ENCODE measurements at regions not wholly inside any gene's neighbourhood (a gene's known extent, or its start where the extent isn't known, plus 50 kb on each side); places are given as distances from the start of the nearest gene placed in this dataset.
"Not testable (repeated sequence)": the region's sequence is repeated elsewhere in the genome, so short reads cannot be mapped to it uniquely, and the experiment has no call there.

DNA sequence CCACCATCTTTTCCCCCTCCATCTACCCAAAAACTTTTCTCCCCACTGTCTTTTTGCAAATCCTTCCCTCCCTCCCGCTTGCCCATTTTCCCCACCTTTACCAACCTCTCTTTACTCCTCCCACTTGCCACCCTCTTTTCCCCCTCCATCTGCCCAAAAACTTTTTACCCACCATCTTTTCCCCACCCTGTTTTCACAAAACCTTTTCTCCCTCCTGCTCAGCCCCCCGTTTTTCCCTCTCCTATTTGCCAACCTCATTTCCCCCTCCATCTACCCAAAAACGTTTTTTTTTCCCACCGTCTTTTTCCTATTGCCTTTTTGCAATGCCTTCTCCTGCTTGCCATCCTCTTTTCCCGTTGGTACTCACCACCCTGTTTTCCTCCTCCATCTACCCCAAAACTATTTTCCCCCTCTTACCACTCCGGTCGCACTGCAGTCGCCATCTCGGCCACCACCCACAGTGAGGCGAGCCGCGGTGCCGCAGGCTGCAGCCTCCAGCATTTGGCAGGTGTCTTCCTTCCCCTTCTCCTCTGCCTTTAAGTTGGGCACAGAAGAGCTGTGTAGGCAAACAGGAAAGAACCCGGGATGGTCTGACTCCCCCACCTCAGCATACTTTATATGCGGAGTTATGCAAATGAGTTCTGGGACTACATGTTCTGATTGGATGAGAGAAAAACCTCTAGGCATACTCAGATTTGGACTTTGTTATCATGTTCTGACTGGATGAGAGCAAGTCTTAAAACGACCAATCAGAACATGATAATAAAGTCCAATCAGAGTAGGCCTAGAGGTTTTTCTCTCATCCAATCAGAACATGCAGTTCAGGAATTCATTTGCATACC lies 121.2 kb upstream of the VPREB1 start:
- no peak for DNase-seq (ENCODE audit: low spot score)
- no peak for ATAC-seq

DNA sequence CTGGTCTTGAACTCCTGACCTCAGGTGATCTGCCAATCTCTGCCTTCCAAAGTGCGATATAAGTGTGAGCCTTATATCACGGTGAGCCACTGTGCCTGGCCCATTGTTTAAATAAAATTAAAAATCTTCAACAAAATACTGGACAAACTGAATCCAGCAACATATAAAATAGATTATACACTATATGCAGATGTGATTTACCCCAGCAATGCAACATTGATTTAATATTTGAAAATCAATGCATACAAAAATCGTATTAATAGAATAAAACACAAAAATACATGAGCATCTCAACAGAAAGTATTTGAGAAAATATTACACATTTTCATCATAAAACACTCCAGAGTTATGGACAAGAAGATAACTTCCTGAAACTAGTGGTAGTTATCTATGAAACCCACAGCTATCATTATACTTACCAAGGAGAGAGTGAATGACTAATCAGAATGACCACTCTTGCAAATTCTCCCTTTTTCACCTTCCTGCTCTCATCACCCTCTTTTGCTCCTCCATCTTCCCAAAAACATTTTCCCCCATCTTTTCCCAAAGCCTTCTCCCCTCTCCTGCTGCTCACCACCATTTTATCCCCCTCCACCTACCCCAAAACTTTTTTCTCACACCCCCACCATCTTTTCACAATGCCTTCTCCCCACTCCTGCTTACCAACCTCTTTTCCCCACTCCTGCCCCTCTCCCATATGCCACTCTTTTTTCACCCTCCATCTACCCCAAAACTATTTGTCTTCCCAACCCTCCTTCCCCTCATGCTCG lies 122.1 kb upstream of the VPREB1 start:
- DNase-seq (ENCODE audit: low spot score) = no peak
- no peak for ATAC-seq

DNA sequence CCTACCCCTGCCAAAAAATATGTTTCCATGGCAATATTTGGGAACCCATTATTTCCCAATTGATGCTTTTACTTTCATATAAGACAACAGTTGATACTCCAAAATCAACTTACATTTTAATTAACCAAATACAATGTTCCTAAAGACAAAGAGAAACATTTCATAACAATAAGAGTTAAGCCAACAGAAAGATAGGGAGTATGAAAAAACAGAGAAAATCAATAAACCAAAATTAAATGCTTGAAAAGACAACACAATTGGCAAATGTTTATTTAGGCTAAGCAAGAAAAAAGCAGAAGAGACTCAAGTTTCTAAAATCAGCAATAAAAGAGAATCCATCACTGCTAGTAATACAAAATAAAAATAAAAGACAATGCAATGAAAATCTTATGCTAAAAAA lies 123.1 kb upstream of the VPREB1 start:
- DNase-seq (ENCODE audit: low spot score) (no peak), ATAC-seq (no peak)

DNA sequence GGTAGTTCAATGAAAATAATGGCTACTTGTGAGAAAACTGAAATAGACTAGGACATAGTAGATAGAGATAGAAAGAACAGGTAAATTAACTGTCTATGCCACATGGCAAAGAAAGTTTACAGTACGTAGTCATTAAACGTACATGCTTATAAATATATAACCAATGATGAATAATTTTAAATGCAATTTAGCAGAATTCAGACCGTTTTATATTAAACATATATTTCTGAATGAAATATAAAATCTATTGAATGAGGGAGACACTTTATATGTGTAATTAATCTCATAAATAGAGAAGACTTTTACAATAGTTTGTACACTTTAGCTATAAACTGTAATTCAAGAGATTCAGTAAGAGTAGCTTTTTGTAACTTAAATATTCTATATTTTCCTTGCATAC lies 124.4 kb upstream of the VPREB1 start:
- DNase-seq (ENCODE audit: low spot score) (no peak), ATAC-seq (no peak)

DNA sequence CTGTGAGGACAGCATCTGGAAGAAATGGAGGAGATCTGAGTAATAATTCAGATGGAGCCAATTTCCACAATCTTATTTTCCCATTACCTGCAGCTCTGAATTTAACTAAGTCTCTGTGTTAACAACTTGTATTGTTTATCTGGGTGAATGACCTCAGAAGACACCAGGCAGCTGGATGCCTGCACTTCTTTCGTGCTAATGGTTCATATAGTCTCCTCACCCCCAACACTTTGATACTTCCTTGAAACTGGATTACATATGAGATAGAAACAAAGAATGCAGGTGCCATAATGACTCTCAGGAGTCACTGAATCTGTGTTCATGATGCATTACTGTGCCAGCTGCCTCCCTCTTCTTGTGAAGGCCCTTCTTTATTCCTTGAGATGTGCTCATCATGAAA lies 125.6 kb upstream of the VPREB1 start:
- ATAC-seq (no peak), DNase-seq (ENCODE audit: low spot score) (no peak)

DNA sequence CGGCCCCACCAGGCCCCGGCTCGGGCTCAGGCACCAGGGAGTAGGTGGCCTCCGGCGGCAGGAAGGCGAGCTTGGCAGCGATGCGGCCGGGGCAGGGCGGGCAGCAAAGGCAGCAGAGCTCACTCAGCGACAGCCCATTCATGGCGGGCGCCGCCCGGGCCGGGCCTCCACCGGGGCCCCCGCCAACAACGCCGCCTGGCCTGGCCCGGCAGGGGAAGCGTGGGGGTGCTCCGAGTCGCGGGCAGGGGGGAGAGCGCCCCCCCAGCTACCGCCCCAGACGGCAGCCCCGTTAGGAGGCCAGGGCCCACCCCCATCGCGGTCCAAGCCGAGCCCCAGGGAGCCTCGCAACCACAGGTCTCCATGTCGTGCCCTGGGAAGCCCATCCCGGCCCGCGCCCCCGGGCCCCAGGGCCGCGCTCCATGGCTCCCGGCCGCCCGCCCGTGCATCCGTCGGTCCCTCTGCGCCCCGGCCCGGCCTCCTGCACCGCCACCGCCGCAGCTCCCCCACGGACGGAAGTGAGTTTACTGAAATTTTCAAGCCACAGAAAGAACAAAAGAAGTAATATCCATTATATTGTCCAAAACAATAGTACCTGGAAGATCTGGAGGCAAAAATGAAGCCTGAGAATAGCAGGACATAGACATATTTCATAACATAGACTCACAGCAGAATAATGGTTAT lies 126.6 kb upstream of the VPREB1 start:
- not testable (repeated sequence) for ATAC-seq; DNase-seq (ENCODE audit: low spot score)

DNA sequence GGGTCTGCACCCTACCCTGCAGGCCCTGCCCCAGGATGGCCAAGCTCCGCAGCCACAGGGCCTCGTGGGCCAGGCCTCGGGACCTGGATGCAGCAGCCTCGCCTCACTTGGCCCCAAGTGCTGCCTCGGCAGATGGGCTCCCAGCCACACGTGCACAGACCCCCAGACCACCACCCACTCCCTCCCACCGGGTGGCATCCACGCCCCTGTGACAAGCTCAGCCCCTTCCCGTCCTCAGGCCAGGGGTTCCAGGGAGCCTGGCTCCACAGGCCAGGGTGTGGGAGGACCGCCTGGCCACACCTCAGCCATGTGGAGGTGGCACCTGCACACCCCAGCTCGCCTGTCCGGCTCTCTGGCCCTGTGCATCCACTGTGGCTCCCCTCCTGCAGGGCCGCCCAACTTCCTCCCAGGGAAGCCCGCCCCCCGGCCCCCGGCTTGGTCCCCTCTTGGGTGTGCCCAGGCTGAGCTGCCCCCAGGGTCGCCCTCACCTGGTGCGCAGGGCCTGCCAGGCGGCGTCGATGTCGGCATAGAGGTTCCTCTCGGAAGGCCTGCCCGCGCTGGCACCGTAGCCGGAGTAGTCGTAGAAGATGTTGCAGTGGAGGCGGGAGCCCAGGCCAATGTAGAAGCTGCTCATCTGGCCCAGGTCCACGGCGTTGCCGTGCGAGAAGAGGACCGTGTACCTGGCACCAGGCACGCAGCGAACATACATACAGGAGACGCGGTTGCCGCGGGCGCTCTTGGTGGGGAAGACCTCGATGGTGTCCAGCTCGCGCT lies 127.4 kb upstream of the VPREB1 start:
- ATAC-seq; DNase-seq (ENCODE audit: low spot score): not testable (repeated sequence)

DNA sequence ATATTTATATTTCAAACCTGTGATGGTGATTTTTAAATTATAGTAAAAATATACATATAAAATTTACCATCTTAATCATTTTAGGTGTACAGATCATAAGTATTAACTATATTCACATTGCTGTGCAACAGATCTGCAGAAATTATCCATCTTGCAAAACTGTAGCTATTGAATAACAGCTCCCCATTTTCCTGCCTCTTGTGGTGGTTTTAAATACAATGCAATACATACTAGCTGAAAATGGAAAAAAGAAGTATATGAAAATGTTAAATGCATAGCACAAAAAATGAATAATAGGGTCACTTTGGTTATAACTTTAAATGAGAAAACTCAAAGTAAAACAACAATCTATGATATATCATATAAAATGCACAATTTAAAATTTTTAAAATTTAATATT lies 130.9 kb upstream of the VPREB1 start:
- DNase-seq (ENCODE audit: low spot score) (no peak), ATAC-seq (no peak)

DNA sequence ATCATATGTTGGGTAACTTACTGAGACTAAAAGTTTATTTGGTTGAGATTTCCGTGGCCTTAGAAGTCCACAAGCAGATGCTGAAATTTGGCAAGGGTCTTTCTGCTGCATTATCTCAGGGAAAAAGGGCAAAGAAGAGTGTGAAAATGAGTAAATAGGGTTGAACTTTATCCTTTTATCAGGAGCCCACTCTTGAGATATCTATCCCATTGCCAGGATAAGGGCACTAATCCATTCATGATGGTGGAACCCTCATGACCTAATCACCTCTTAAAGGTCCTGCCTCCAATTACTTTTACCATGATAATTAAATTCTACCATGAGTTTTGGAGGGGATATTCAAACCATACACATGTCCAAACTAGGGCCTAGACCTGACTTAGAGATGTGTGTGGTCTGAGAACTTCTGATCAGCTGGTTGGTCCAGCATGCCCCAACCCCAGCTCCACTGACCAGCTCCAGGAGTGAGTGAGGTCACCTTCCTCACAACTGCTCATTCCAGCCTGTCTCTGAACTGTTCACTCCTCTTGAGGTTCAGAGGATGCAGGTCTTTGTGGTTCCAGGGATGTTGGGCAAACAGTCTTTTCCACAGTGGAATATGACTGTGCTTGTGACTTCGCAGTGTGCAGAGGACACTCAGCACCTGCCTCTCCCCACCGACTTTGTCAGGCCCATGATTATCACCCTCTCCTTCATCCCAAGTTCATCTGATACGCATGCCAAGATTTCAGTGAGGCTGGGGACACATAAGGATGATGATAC lies 130.1 kb upstream of the TOP3B start:
- ATAC-seq = no peak
- no peak for DNase-seq (ENCODE audit: low spot score)

DNA sequence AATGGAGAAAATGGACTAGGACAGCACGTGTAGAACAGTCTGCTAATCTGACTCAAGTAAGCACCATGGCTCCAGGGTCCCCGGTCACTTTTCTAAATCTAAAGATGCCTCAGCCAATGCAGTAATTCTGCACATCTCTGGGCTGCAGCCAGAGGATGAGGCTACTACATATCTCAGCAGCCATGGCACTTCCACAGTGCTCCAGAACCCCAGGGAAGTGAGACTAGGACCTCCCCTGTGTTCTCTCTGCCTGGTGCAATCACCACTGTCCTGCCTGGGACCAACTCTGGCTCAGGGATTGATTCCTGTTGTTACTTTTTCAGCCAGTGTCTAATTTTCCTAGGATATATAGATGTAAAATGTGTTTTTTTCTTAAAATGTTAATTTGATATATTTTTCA lies 129.4 kb upstream of the TOP3B start:
- DNase-seq (ENCODE audit: low spot score) (no peak), ATAC-seq (no peak)

DNA sequence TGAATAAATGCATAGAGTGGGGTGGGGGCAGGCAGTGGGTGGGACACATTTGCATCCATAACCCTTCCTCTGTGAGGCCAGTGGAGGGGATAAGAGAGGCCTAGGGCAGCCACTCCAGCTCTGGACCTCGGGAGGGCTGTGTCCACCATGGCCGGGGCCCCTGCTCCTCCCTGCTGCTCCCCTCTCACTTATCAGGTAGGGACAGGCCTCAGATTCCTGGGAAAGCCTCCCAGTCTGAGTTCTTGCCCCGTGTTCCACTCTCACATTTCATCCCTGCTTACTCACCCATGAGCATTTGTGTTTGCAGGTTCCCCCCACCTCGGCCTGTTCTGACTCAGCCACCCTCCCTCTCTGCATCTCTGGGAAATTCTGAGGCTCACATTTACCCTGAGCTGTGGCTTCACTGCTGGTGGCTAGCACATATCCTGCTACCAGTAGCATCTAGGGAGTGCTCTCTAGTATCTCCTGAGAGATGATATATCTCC lies 128.7 kb upstream of the TOP3B start:
- DNase-seq (ENCODE audit: low spot score) = no peak
- no peak for ATAC-seq

DNA sequence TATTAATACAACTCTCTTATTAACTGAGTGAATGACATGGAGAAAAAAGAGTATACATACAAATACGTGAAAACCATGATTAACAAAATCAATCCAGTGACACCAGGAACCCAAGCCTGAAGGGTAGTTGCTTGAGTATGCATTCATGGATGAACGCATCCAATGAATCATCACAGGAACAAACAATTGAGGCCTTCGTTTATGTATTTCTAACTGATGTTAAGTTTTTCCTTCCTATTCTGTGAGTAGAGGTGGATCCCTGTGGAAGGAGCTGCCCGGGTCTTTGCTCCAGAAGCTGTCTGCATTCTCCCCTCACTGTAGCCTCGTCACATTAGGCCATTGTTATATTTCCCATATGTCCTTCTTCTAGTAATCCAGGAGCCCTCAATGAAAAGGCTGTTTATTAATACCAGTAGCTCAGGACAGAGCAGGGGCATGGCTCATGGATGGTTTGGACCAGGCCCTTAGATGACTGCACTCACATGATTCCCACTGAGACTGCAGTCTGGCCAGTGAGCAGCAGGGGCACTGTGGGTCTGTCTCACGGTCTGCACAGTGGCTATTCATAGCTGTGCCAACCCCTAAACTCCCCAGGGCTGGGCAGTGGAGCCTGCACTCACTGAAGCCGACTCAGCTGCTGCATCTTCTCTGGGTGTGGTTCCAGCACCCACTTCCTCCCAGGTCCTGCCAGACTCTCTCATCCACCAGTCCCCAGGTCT lies 128.1 kb upstream of the TOP3B start:
- no peak for DNase-seq (ENCODE audit: low spot score)
- ATAC-seq = peak; percentile 77

DNA sequence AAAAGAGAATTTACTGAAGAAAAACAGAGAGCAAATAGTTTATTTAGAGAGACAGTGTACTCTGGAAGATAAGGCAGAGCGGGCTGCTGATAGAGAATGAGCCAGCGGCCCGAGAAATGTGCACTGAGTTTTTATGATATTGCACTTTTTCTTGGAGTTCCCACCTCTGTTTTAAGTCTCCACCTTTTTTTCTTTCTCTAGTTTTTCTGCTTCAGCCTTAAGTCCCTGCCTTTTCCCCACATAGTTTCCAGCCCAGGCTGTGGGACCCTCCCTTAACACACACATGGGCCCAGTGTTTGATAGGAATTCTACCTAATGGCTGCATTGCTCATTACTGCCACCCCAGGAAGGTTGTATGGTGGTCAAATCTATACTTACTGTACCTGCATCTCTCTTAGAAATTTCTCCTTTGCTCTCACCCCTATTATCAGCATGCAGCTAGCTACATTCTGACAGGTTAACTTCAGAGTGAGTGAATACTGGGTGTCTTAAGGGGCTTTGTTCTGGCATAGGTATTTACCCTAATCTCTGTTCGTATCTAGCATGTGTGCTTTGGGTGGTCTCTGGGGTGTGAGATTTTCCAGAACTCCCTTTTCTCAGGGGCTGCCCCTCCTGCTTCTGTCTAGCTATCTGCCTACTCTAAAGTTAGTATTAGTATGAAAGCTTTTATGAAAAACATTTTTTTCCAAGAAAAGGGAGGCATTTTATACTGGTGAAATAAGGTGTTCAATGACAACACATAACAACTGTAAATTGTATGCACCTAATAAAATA lies 127.3 kb upstream of the TOP3B start:
- DNase-seq (ENCODE audit: low spot score) = no peak
- ATAC-seq = no peak

DNA sequence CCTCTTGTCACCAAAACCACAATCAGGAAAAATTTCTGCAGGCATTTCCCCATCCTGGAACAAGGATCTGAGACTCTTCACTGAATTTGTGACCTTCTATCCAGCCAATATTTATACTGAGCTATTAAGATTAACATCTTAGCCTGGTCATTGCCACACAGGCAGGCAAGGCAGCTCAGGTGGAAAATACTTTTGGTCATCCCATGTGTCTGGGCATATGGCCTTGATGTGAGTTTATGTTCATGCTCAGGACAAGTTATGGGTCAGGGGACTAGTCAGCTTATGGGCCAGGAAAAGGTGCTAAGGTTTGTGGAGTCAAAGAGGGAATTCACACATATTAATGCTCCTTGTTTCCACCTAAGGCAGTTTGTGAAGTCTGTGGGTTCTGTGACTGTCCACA lies 124.3 kb upstream of the TOP3B start:
- DNase-seq (ENCODE audit: low spot score) (no peak), ATAC-seq (no peak)

DNA sequence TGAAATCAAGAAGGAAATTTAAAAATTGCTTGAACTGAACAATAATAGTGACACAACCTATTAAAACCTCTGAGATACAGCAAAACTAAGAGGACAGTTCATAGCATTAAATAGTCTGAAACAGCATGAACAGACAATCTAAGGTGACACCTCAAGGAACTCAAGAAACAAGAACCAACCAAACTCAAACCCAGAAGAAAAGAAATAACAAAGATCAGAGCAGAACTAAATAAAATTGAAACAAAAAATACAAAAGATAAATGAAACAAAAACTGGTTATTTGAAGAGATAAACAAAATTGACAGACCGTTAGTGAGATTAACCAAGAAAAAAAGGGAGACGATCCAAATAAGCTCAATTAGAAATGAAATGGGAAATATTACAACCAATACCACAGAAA lies 122.8 kb upstream of the TOP3B start:
- no peak for ATAC-seq
- no peak for DNase-seq (ENCODE audit: low spot score)

DNA sequence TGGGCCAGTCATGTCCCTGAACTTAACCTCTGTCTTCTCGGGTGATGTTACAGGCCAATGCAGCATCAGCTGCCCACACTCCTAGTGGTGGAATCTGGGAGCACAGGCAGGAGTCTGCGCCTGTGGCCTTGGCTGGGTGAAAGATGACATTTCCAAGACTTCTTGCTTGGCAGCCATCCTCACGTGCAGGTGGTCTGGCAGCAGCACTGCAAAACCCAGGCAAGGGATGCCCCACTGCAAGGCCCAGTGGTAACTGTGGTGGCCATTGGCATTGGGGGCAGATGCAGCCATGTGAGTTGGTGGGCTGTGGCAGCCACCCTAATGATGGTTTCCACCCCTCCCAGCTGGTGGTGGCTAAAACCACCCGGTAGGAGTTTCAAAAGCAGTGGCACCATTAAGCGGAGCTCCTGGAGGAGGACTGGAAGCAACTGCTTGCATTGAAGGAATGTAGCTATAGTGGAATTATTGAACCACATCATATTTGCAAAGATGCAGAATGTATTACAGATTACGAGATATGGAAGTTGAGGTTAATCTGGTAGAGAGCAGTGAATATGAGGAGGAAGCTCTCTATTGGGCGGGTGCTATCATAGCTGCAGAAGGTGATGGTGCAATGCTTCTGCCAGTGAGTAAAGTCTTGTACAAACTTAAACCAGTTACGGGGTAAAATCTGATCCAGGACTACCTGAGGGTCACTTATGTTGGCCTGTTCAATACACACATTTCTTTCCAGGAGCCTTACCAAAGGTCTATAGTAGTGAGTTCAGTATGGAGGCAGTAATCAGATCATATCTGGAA lies 120.7 kb upstream of the TOP3B start:
- DNase-seq (ENCODE audit: low spot score) (no peak), ATAC-seq (no peak)

DNA sequence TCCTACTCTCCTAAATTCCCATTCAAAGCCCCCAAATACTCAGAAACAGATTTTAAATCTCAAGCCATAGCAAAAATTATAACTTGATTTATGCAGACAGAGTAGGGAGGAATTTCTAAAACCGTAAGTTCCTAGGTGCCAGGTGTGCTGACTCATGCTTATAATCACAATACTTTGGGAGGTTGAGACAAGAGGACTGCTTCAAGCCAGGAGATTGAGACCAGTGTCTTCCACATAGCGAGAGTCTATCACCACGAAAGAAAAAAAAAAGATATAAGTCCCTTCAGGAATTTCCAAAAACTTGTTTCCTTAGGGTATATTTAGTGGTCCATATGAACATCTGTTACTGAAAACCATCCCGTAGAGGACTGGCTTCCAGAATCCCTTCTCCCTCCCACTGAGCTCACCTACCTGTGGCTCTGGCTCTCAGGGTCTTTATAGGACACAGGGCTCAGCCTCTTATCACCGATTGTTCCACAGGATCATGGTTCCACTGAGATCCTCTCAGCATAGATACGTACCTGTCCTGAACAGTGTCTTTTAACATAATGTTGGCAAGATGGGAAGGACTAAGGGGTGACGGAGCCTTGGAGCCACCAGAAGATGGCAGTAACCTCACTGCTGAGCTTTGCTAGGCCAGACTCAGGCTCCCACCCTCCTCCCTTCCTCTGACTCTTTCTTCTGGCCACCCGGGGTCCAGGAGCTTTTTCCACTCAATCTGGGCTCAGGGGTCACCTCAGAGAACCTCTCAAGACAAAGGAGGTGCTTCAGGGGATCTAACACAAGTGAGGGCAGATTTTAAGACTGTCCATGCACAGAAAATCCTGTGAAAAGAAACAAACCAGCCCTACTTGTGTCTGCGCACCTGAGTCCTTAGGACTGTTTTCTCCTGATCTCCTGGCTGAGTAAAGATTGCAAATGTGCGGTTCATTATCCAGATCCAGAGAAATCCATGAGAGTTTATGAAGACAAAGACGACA lies 117.5 kb upstream of the TOP3B start:
- DNase-seq (ENCODE audit: low spot score) = no peak
- peak; percentile 68 for ATAC-seq
